ENCODE measurements at regions not wholly inside any gene's neighbourhood (a gene's known extent, or its start where the extent isn't known, plus 50 kb on each side); places are given as distances from the start of the nearest gene placed in this dataset.

- Mint-ChIP-seq H3K27me3 (no peaks in the 10 kb centered on the region), H3K27ac (no peak overlapping the region), H3K4me3 (no peak overlapping the region), H3K9me3 (peaks cover 9% of the 10 kb centered on the region), H3K36me3 (ENCODE audit: low read depth) (no peaks in the 10 kb centered on the region), H3K4me1 (no peaks in the 10 kb centered on the region)
- no peak for TF ChIP-seq CTCF (IDR thresholded peaks at IDR 0.05)
- ATAC-seq (ENCODE audit: low read depth) (no peak), DNase-seq (no peak)
- POLR2A ChIA-PET = no interaction called here
- CTCF ChIA-PET = no interaction called here
- intact Hi-C loops (cut with micrococcal nuclease) = no loop called here
Observed at GRCh38 chr16:76768316-76768715, 422.7 kb upstream of the MON1B start.

GRCh38 chr16:76768948-76769347, 422.0 kb upstream of the MON1B start:
- no peaks in the 10 kb centered on the region for H3K36me3 Mint-ChIP-seq (ENCODE audit: low read depth)
- H3K27ac Mint-ChIP-seq = no peak overlapping the region
- no peaks in the 10 kb centered on the region for H3K27me3 Mint-ChIP-seq
- no peak for ATAC-seq (ENCODE audit: low read depth)
- no peak overlapping the region for H3K4me3 Mint-ChIP-seq
- ChIA-PET POLR2A (no interaction called here), CTCF (no interaction called here)
- no peak for DNase-seq
- no peaks in the 10 kb centered on the region for H3K4me1 Mint-ChIP-seq
- peaks cover 6% of the 10 kb centered on the region for H3K9me3 Mint-ChIP-seq
- TF ChIP-seq CTCF (IDR thresholded peaks at IDR 0.05) = no peak
- intact Hi-C loops (cut with micrococcal nuclease) = no loop called here

- Mint-ChIP-seq H3K9me3 (peaks cover 4% of the 10 kb centered on the region), H3K27ac (no peak overlapping the region), H3K27me3 (no peaks in the 10 kb centered on the region), H3K36me3 (ENCODE audit: low read depth) (no peaks in the 10 kb centered on the region), H3K4me3 (no peak overlapping the region), H3K4me1 (no peaks in the 10 kb centered on the region)
- no peak for TF ChIP-seq CTCF (IDR thresholded peaks at IDR 0.05)
- POLR2A ChIA-PET = no interaction called here
- CTCF ChIA-PET = no interaction called here
- intact Hi-C loops (cut with micrococcal nuclease) = no loop called here
- DNase-seq = no peak
- ATAC-seq (ENCODE audit: low read depth) = no peak
Observed at GRCh38 chr16:76771216-76771615, 419.8 kb upstream of the MON1B start.

- ATAC-seq (ENCODE audit: low read depth) (no peak), DNase-seq (no peak)
- POLR2A ChIA-PET = no interaction called here
- no peak overlapping the region for H3K4me3 Mint-ChIP-seq
- H3K4me1 Mint-ChIP-seq = no peaks in the 10 kb centered on the region
- peaks cover 6% of the 10 kb centered on the region for H3K9me3 Mint-ChIP-seq
- H3K27me3 Mint-ChIP-seq = no peaks in the 10 kb centered on the region
- intact Hi-C loops (cut with micrococcal nuclease) = no loop called here
- no peak for TF ChIP-seq CTCF (IDR thresholded peaks at IDR 0.05)
- H3K36me3 Mint-ChIP-seq (ENCODE audit: low read depth) = no peaks in the 10 kb centered on the region
- CTCF ChIA-PET = no interaction called here
- H3K27ac Mint-ChIP-seq = no peak overlapping the region
Observed at GRCh38 chr16:76777721-76778465, 413.1 kb upstream of the MON1B start.

GRCh38 chr16:76780556-76780955, 410.4 kb upstream of the MON1B start:
- intact Hi-C loops (cut with micrococcal nuclease) = no loop called here
- peaks cover 6% of the 10 kb centered on the region for H3K9me3 Mint-ChIP-seq
- ATAC-seq (ENCODE audit: low read depth) (no peak), DNase-seq (no peak)
- no peaks in the 10 kb centered on the region for H3K36me3 Mint-ChIP-seq (ENCODE audit: low read depth)
- no peaks in the 10 kb centered on the region for H3K4me1 Mint-ChIP-seq
- H3K27ac Mint-ChIP-seq = no peak overlapping the region
- no peak overlapping the region for H3K4me3 Mint-ChIP-seq
- ChIA-PET POLR2A (no interaction called here), CTCF (no interaction called here)
- TF ChIP-seq CTCF (IDR thresholded peaks at IDR 0.05) = no peak
- H3K27me3 Mint-ChIP-seq = no peaks in the 10 kb centered on the region

Measured in activated B cell treated with CpG ODN at 0.5 μM for 24 hours (primary cell).